H1 (cell line): ENCODE measurements at regions not wholly inside any gene's neighbourhood (a gene's known extent, or its start where the extent isn't known, plus 50 kb on each side); places are given as distances from the start of the nearest gene placed in this dataset.

ENCODE experiments used
- CTCF ChIA-PET: fragments of 300-600 bp; sonication (Branson Sonifier 250); formaldehyde crosslinking; loops from one replicate; lab custom pipeline; 2021; ENCODE audit not compliant: partially characterized antibody; lab: Charles Lee
- POLR2A ChIA-PET: fragments of 300-600 bp; sonication (Branson Sonifier 250); formaldehyde crosslinking; loops from one replicate; lab custom pipeline; 2021; ENCODE audit warnings: inconsistent platforms; ENCODE audit not compliant: partially characterized antibody; lab: Charles Lee
- DNase-seq, 2 experiments: peaks; one replicate each; pipeline versions ENCODE4 v3.0.0 to v3.0.0-alpha.2; 2010 to 2022; ENCODE audit warnings: low spot score in 2 of 2, low read depth in 1 of 2, mixed read lengths in 1 of 2
- FAIRE-seq: peaks from 2 replicates; lab custom pipeline; 2011; peaks lifted over from hg19 to GRCh38; lab: Jason Lieb, UNC
- H2AFZ ChIP-seq: 2 replicates; pipeline ENCODE4 v1.8.1; 2012; ENCODE audit warnings: low read length, inconsistent platforms
- H2AK5ac ChIP-seq: 2 replicates; pipeline ENCODE4 v1.6.1; 2013; ENCODE audit warnings: low read depth, low read length
- H2BK120ac ChIP-seq: replicated peaks from 2 replicates; pipeline ENCODE3; 2013; ENCODE audit warnings: low read depth, low read length, inconsistent platforms
- H2BK12ac ChIP-seq: 2 replicates; pipeline ENCODE4 v1.6.1; 2013; ENCODE audit warnings: low read depth, low read length
- H2BK15ac ChIP-seq: 2 replicates; pipeline ENCODE4 v1.6.1; 2013; ENCODE audit warnings: low read length
- H2BK20ac ChIP-seq: 2 replicates; pipeline ENCODE4 v1.6.1; 2013; ENCODE audit warnings: low read length
- H2BK5ac ChIP-seq: 2 replicates; pipeline ENCODE4 v1.6.1; 2013; ENCODE audit warnings: low read depth, low read length
- H3K14ac ChIP-seq: 2 replicates; pipeline ENCODE4 v1.6.1; 2013; ENCODE audit warnings: inconsistent platforms; ENCODE audit not compliant: insufficient read length
- H3K18ac ChIP-seq: 2 replicates; pipeline ENCODE4 v1.6.1; 2013; ENCODE audit warnings: low read length; ENCODE audit errors: extremely low read depth
- H3K23ac ChIP-seq: 2 replicates; pipeline ENCODE4 v1.6.1; 2013; ENCODE audit warnings: inconsistent platforms; ENCODE audit not compliant: insufficient read length
- H3K23me2 ChIP-seq: 2 replicates; pipeline ENCODE4 v1.6.1; 2013; ENCODE audit warnings: low read depth, low read length
- H3K27ac ChIP-seq: 2 replicates; pipeline ENCODE4 v1.6.1; 2011; ENCODE audit warnings: low read depth, low read length, inconsistent platforms
- H3K27me3 ChIP-seq, 4 experiments: replicated peaks in 1 of 4; 1 replicate in 1 of 4; 2 replicates in 3 of 4; pipeline versions ENCODE4 v1.6.1 to v1.8.1; 2011 to 2013; ENCODE audit warnings: low read length in 3 of 4, mild to moderate bottlenecking in 3 of 4, inconsistent platforms in 2 of 4, mixed read lengths in 2 of 4, moderate library complexity in 1 of 4; ENCODE audit not compliant: control insufficient read depth in 3 of 4, insufficient read depth in 3 of 4; ENCODE audit errors: extremely low read depth in 1 of 4
- H3K36me3 ChIP-seq, 4 experiments: 2 replicates each; pipeline versions ENCODE4 v1.6.1 to v1.8.1; 2011 to 2013; ENCODE audit warnings: mild to moderate bottlenecking in 4 of 4, low read length in 3 of 4, moderate library complexity in 2 of 4, control low read depth in 1 of 4, inconsistent platforms in 1 of 4; ENCODE audit not compliant: insufficient read depth in 4 of 4, control insufficient read depth in 2 of 4
- H3K4ac ChIP-seq: replicated peaks from 2 replicates; pipeline ENCODE3; 2013; ENCODE audit warnings: low read length, low read depth, mixed read lengths, inconsistent platforms; ENCODE audit not compliant: insufficient read length
- H3K4me1 ChIP-seq, 4 experiments: replicated peaks in 1 of 4; 1 replicate in 1 of 4; 2 replicates in 3 of 4; pipeline versions ENCODE4 v1.6.1 to v1.8.1; 2011 to 2013; ENCODE audit warnings: low read length in 3 of 4, inconsistent platforms in 2 of 4, mixed read lengths in 1 of 4; ENCODE audit not compliant: insufficient read depth in 4 of 4, control insufficient read depth in 3 of 4
- H3K4me2 ChIP-seq, 2 experiments: 2 replicates each; pipeline versions ENCODE4 v1.6.1 to v1.8.1; 2011 to 2013; ENCODE audit warnings: low read depth in 2 of 2, low read length in 2 of 2, control low read depth in 1 of 2, inconsistent platforms in 1 of 2, mild to moderate bottlenecking in 1 of 2; ENCODE audit not compliant: insufficient read depth in 1 of 2
- H3K4me3 ChIP-seq, 4 experiments: fragments of 200-600, 300-600 bp in 1 of 4; sonication (generic), shearing (Covaris generic), sonication (Bioruptor Twin) in 1 of 4; 2 replicates each; pipeline versions ENCODE4 v1.5.1 to v1.8.1; 2011 to 2016; ENCODE audit warnings: low read length in 4 of 4, low read depth in 3 of 4, control low read depth in 2 of 4, inconsistent platforms in 2 of 4, mild to moderate bottlenecking in 2 of 4, mixed read lengths in 1 of 4, moderate library complexity in 1 of 4; ENCODE audit not compliant: insufficient read depth in 2 of 4; ENCODE audit errors: extremely low read depth in 1 of 4
- H3K56ac ChIP-seq: replicated peaks from 2 replicates; pipeline ENCODE3; 2013; ENCODE audit warnings: low read depth, mild to moderate bottlenecking, mixed read lengths, low read length, inconsistent platforms; ENCODE audit not compliant: insufficient read length
- H3K79me1 ChIP-seq: 2 replicates; pipeline ENCODE4 v1.6.1; 2013; ENCODE audit warnings: low read depth, low read length, control low read depth
- H3K79me2 ChIP-seq, 2 experiments: 2 replicates each; pipeline versions ENCODE4 v1.6.1 to v1.8.1; 2012 to 2013; ENCODE audit warnings: low read length in 2 of 2, mild to moderate bottlenecking in 2 of 2, inconsistent platforms in 1 of 2; ENCODE audit not compliant: insufficient read depth in 2 of 2, control insufficient read depth in 1 of 2
- H3K9ac ChIP-seq, 4 experiments: replicated peaks in 1 of 4; 1 replicate in 1 of 4; 2 replicates in 3 of 4; pipeline versions ENCODE4 v1.6.1 to v1.8.1; 2011 to 2013; ENCODE audit warnings: low read depth in 3 of 4, low read length in 3 of 4, control low read depth in 2 of 4, mild to moderate bottlenecking in 2 of 4, moderate library complexity in 2 of 4, inconsistent platforms in 1 of 4; ENCODE audit errors: extremely low read depth in 1 of 4
- H3K9me3 ChIP-seq, 2 experiments: 2 replicates each; pipeline versions ENCODE4 v1.6.1 to v1.8.1; 2012 to 2013; ENCODE audit warnings: mild to moderate bottlenecking in 2 of 2, moderate library complexity in 2 of 2, control low read depth in 1 of 2, inconsistent platforms in 1 of 2, low read depth in 1 of 2, low read length in 1 of 2, mixed read lengths in 1 of 2; ENCODE audit not compliant: insufficient read depth in 2 of 2
- H4K20me1 ChIP-seq, 2 experiments: replicated peaks in 1 of 2; 2 replicates each; pipeline versions ENCODE3 to v1.8.1; 2011 to 2013; ENCODE audit warnings: inconsistent platforms in 2 of 2, low read length in 2 of 2, mild to moderate bottlenecking in 1 of 2; ENCODE audit not compliant: insufficient read depth in 2 of 2, control insufficient read depth in 1 of 2
- H4K5ac ChIP-seq: 2 replicates; pipeline ENCODE4 v1.6.1; 2013; ENCODE audit warnings: low read length, low read depth, mixed read lengths, inconsistent platforms; ENCODE audit not compliant: insufficient read length
- H4K8ac ChIP-seq: 2 replicates; pipeline ENCODE4 v1.8.0; 2013; ENCODE audit warnings: mild to moderate bottlenecking, moderate library complexity, low read length, inconsistent platforms; ENCODE audit not compliant: insufficient read depth; ENCODE audit errors: extremely low read depth
- H4K91ac ChIP-seq: replicated peaks from 2 replicates; pipeline ENCODE3; 2013; ENCODE audit warnings: low read length, mixed read lengths, inconsistent platforms; ENCODE audit not compliant: insufficient read length
- CREB1 ChIP-seq: IDR thresholded peaks from 2 replicates; pipeline ENCODE4 v1.6.1; 2012; ENCODE audit warnings: inconsistent platforms
- CTBP2 ChIP-seq: IDR thresholded peaks from 2 replicates; pipeline ENCODE4 v1.7.0; 2011; ENCODE audit warnings: borderline replicate concordance, mild to moderate bottlenecking, moderate library complexity, mixed read lengths, low read length; ENCODE audit not compliant: insufficient read depth, insufficient read length
- EGR1 ChIP-seq: IDR thresholded peaks from 2 replicates; pipeline ENCODE4 v1.6.1; 2011; ENCODE audit warnings: low read depth, low read length, borderline replicate concordance
- EP300 ChIP-seq, 2 experiments: IDR thresholded peaks; 1 replicate in 1 of 2; 2 replicates in 1 of 2; pipeline ENCODE4 v1.6.1; 2011 to 2012; ENCODE audit warnings: low read depth in 2 of 2, low read length in 2 of 2, mild to moderate bottlenecking in 2 of 2, borderline replicate concordance in 1 of 2, inconsistent platforms in 1 of 2, moderate library complexity in 1 of 2
- HDAC2 ChIP-seq, 2 experiments: fragments of 300-600 bp in 1 of 2; sonication (generic) in 1 of 2; IDR thresholded peaks; 2 replicates each; pipeline ENCODE4 v1.6.1; 2011 to 2012; ENCODE audit warnings: low read depth in 2 of 2, low read length in 2 of 2, mild to moderate bottlenecking in 2 of 2, moderate library complexity in 2 of 2, borderline replicate concordance in 1 of 2, inconsistent platforms in 1 of 2
- NRF1 ChIP-seq: IDR thresholded peaks from 2 replicates; pipeline ENCODE4 v1.6.1; 2011; ENCODE audit warnings: mild to moderate bottlenecking, low read depth, low read length, improper control_type of control experiment
- POLR2AphosphoS5 ChIP-seq: IDR thresholded peaks from 2 replicates; pipeline ENCODE4 v1.6.1; 2011; ENCODE audit warnings: low read depth, low read length
- RXRA ChIP-seq: IDR thresholded peaks from 2 replicates; pipeline ENCODE4 v1.6.1; 2011; ENCODE audit warnings: low read depth, mild to moderate bottlenecking, low read length, moderate library complexity; ENCODE audit not compliant: insufficient read depth
- SIN3A ChIP-seq, 2 experiments: IDR thresholded peaks in 1 of 2; conservative IDR thresholded peaks in 1 of 2; 2 replicates each; pipeline ENCODE4 v1.6.1; 2011 to 2012; ENCODE audit warnings: low read length in 2 of 2, improper control_type of control experiment in 1 of 2, low read depth in 1 of 2, mild to moderate bottlenecking in 1 of 2
- SP4 ChIP-seq: IDR thresholded peaks from 2 replicates; pipeline ENCODE4 v1.6.1; 2012; ENCODE audit warnings: low read length, inconsistent platforms
- SUZ12 ChIP-seq: fragments of 200-600 bp; sonication (generic); IDR thresholded peaks from 2 replicates; pipeline ENCODE4 v1.6.1; 2012; ENCODE audit warnings: mild to moderate bottlenecking, inconsistent platforms, low read length, moderate library complexity, mixed read lengths
- WGBS, 2 experiments: shearing (Covaris generic) in 1 of 2; methylation state at CpG; one replicate each; pipeline versions ENCODE4 v1.1.6 to v1.1.7; 2013 to 2015; ENCODE audit warnings: low lambda C conversion rate in 2 of 2, mixed read lengths in 2 of 2, inconsistent platforms in 1 of 2, low coverage in 1 of 2, missing lambda C conversion rate in 1 of 2; ENCODE audit not compliant: insufficient replicate concordance in 2 of 2, insufficient coverage in 1 of 2, insufficient read length in 1 of 2; ENCODE audit errors: extremely low coverage in 1 of 2, missing lambda C conversion rate in 1 of 2; 5-methylcytosine and 5-hydroxymethylcytosine counted together
- TF ChIP-seq, protein P1 (sequence below): IDR thresholded peaks from 2 replicates; pipeline ENCODE4 v1.6.1; 2012; ENCODE audit warnings: low read length, inconsistent platforms

DNA sequence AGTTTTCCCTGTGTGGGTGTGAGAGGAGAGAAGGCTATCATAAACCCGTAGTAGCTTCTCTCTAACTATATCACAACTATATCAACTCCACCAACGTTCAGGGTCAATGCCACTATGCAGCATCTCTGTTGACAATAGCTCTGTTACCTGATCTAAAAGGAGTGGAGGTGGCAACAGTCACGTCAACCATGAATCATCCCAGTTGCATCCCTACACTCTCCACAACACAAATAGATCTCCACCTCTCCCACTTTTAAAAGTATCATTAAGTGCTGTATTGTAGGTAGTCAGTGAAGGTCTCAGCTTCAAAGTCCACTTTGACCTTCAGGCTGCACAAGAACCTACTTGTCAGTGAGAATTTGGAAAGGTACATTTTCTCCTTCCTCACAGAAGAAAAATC lies 600.5 kb upstream of the GRIA3 start:
- CTCF ChIA-PET, result no interaction called here
- Histone ChIP-seq H2BK5ac (no peak overlapping the region), H3K9ac (no peak overlapping the region), H3K4ac (no peak overlapping the region), H4K91ac (no peak overlapping the region), H3K79me2 (no peaks in the 10 kb centered on the region), H3K9me3 (no peaks in the 10 kb centered on the region), H3K4me3 (no peak overlapping the region), H3K18ac (no peak overlapping the region), H3K4me2 (no peak overlapping the region), H3K27me3 (no peaks in the 10 kb centered on the region), H2AK5ac (no peak overlapping the region), H3K4me1 (no peaks in the 10 kb centered on the region), H2BK20ac (no peak overlapping the region), H2AFZ (0 out of 2 replicates have a peak overlapping the region, but pooled peaks have one; percentile 13), H3K23ac (no peak overlapping the region), H3K56ac (no peak overlapping the region), H3K36me3 (no peaks in the 10 kb centered on the region), H4K20me1 (no peaks in the 10 kb centered on the region), H2BK12ac (no peak overlapping the region), H2BK120ac (no peak overlapping the region), H3K27ac (no peak overlapping the region), H3K14ac (no peak overlapping the region), H3K23me2 (no peaks in the 10 kb centered on the region), H4K8ac (no peak overlapping the region), H4K5ac (no peak overlapping the region), H3K79me1 (no peaks in the 10 kb centered on the region), H2BK15ac (no peak overlapping the region)
- DNase-seq (no peak), FAIRE-seq (no peak)
- POLR2A ChIA-PET, result no interaction called here
- no peak for TF ChIP-seq EP300 (IDR thresholded peaks at IDR 0.05; ENCODE audit: borderline replicate concordance in 1 of 2, low read depth in 2 of 2, low read length in 2 of 2)
- TF ChIP-seq NRF1, result no peak
- no peak for TF ChIP-seq EGR1
- TF ChIP-seq POLR2AphosphoS5, result no peak
- no peak for TF ChIP-seq RXRA
- TF ChIP-seq, protein P1, sequence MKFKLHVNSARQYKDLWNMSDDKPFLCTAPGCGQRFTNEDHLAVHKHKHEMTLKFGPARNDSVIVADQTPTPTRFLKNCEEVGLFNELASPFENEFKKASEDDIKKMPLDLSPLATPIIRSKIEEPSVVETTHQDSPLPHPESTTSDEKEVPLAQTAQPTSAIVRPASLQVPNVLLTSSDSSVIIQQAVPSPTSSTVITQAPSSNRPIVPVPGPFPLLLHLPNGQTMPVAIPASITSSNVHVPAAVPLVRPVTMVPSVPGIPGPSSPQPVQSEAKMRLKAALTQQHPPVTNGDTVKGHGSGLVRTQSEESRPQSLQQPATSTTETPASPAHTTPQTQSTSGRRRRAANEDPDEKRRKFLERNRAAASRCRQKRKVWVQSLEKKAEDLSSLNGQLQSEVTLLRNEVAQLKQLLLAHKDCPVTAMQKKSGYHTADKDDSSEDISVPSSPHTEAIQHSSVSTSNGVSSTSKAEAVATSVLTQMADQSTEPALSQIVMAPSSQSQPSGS, result no peak
- no peak for TF ChIP-seq CTBP2
- TF ChIP-seq SP4, result no peak
- no peak for TF ChIP-seq SIN3A (conservative IDR thresholded peaks at IDR 0.05 in 1 of 2, IDR thresholded peaks at IDR 0.05 in 1 of 2; ENCODE audit: low read depth in 1 of 2, low read length in 2 of 2)
- TF ChIP-seq CREB1, result no peak
- no peak for TF ChIP-seq SUZ12
- no peak for TF ChIP-seq HDAC2 (IDR thresholded peaks at IDR 0.05; ENCODE audit: borderline replicate concordance in 1 of 2, low read depth in 2 of 2, low read length in 2 of 2)
- WGBS, 2 experiments, result 92% methylated on average over 2 of the region's 3 CpGs; no CpG with 5 or more reads in 1 of the 2 experiments
